K562 (cell line): ENCODE measurements at regions not wholly inside any gene's neighbourhood (a gene's known extent, or its start where the extent isn't known, plus 50 kb on each side); places are given as distances from the start of the nearest gene placed in this dataset.

Source experiments
- ATAC-seq: fragments of 200-7000 bp; cut with Tn5 transposase; 3 replicates; pipeline ENCODE4 v1.9.1; 2020; ENCODE audit warnings: moderate library complexity
- BruUV-seq: library from RNA; stranded (reverse); fragments of 400-500 nt; replicated peaks from 2 replicates; lab custom pipeline; 2021; lab: Mats Ljungman, UMichigan
- CTCF ChIA-PET: fragments of 300-600 bp; formaldehyde crosslinking; extraction: SDS; loops from one replicate; lab custom pipeline; 2021; ENCODE audit warnings: low intra/inter-chr PET ratio; lab: Yijun Ruan, JAX
- POLR2A ChIA-PET: fragments of 300-600, 350-650 bp; sonication (Branson Sonifier 250); formaldehyde crosslinking; extraction: SDS; loops from one replicate; lab custom pipeline; 2021; ENCODE audit warnings: antibody characterized with exemption, inconsistent platforms; lab: Yijun Ruan, JAX
- DNase-seq, 4 experiments: peaks; one replicate each; pipeline versions ENCODE4 v3.0.0 to v3.0.0-alpha.2; 2011 to 2018; ENCODE audit warnings: low spot score in 3 of 4, mixed read lengths in 3 of 4; ENCODE audit errors: extremely low read depth in 1 of 4
- FAIRE-seq: peaks from 2 replicates; lab custom pipeline; 2011; peaks lifted over from hg19 to GRCh38; lab: Jason Lieb, UNC
- H2AFZ ChIP-seq: 2 replicates; pipeline ENCODE4 v1.6.0; 2011; ENCODE audit warnings: low read depth, low read length, control low read depth, inconsistent platforms
- H3K27ac ChIP-seq: fragments of 200-600 bp; 3 replicates; pipeline ENCODE4 v1.8.0; 2011; ENCODE audit warnings: low read depth, mild to moderate bottlenecking, control low read depth, inconsistent platforms, low read length, moderate library complexity, mixed read lengths; ENCODE audit errors: extremely low read depth
- H3K27me3 ChIP-seq, 2 experiments: fragments of 300-600 bp in 1 of 2; 2 replicates in 1 of 2; 3 replicates in 1 of 2; pipeline versions ENCODE4 v1.6.0 to v1.8.0; 2011; ENCODE audit warnings: inconsistent platforms in 2 of 2, low read length in 2 of 2, mild to moderate bottlenecking in 1 of 2, mixed read lengths in 1 of 2, moderate library complexity in 1 of 2; ENCODE audit not compliant: control insufficient read depth in 2 of 2, insufficient read depth in 2 of 2
- H3K36me3 ChIP-seq: fragments of 300-600 bp; 3 replicates; pipeline ENCODE4 v1.8.0; 2011; ENCODE audit warnings: mild to moderate bottlenecking, low read length, inconsistent platforms; ENCODE audit not compliant: control insufficient read depth, insufficient read depth
- H3K4me1 ChIP-seq, 2 experiments: fragments of 200-600 bp in 1 of 2; replicated peaks in 1 of 2; 2 replicates in 1 of 2; 3 replicates in 1 of 2; pipeline versions ENCODE4 v1.5.1 to v1.8.0; 2011; ENCODE audit warnings: inconsistent platforms in 2 of 2, low read length in 2 of 2, mild to moderate bottlenecking in 1 of 2, mixed read lengths in 1 of 2, moderate library complexity in 1 of 2; ENCODE audit not compliant: control insufficient read depth in 2 of 2, insufficient read depth in 2 of 2
- H3K4me2 ChIP-seq: 2 replicates; pipeline ENCODE4 v1.6.1; 2011; ENCODE audit warnings: low read length, control low read depth, inconsistent platforms, mixed read lengths; ENCODE audit not compliant: insufficient read depth
- H3K4me3 ChIP-seq: fragments of 200-600 bp; sonication (generic), shearing (Covaris generic); 2 replicates; pipeline ENCODE4 v1.5.1; 2016; ENCODE audit warnings: control low read depth, inconsistent platforms
- H3K79me2 ChIP-seq: fragments of 200-600 bp; 3 replicates; pipeline ENCODE4 v1.8.0; 2011; ENCODE audit warnings: low read length, inconsistent platforms; ENCODE audit not compliant: control insufficient read depth, insufficient read depth
- H3K9ac ChIP-seq, 2 experiments: 2 replicates each; pipeline versions ENCODE4 v1.6.0 to v1.6.1; 2011; ENCODE audit warnings: low read depth in 2 of 2, low read length in 2 of 2, control low read depth in 1 of 2, inconsistent platforms in 1 of 2, mild to moderate bottlenecking in 1 of 2, mixed read lengths in 1 of 2; ENCODE audit not compliant: insufficient read depth in 1 of 2
- H3K9me1 ChIP-seq: one replicate; pipeline ENCODE4 v1.6.0; 2011; ENCODE audit warnings: inconsistent platforms, mild to moderate bottlenecking, low read length, moderate library complexity; ENCODE audit not compliant: control insufficient read depth, insufficient read depth
- H3K9me3 ChIP-seq: replicated peaks from 2 replicates; pipeline ENCODE4 v1.5.1; 2011; ENCODE audit warnings: low read depth, low read length, inconsistent platforms; ENCODE audit not compliant: control insufficient read depth, insufficient read depth
- H4K20me1 ChIP-seq: replicated peaks from 2 replicates; pipeline ENCODE4 v1.6.1; 2011; ENCODE audit warnings: low read length, inconsistent platforms, mixed read lengths; ENCODE audit not compliant: control insufficient read depth, insufficient read depth
- CBFA2T2 ChIP-seq: fragments of 450-650 bp; conservative IDR thresholded peaks from 2 replicates; pipeline ENCODE4 v1.6.1; 2017; ENCODE audit warnings: mild to moderate bottlenecking
- CREM ChIP-seq: IDR thresholded peaks from 2 replicates; pipeline ENCODE4 v1.6.1; 2014; ENCODE audit warnings: antibody characterized with exemption, low read depth
- ERF ChIP-seq: fragments of 450-650 bp; formaldehyde crosslinking; IDR thresholded peaks from 2 replicates; pipeline ENCODE4 v1.4.0; 2020; ENCODE audit warnings: mild to moderate bottlenecking, mixed read lengths
- FOXJ3 ChIP-seq: sonication (generic); formaldehyde crosslinking; IDR thresholded peaks from 2 replicates; pipeline ENCODE4 v1.4.0; 2020; ENCODE audit warnings: mild to moderate bottlenecking, missing genetic modification reagents
- KDM1A ChIP-seq, 2 experiments: fragments of 450-650 bp; IDR thresholded peaks; 2 replicates each; pipeline ENCODE4 v1.6.1; 2016; ENCODE audit warnings: mild to moderate bottlenecking in 2 of 2
- MYBL2 ChIP-seq, 2 experiments: fragments of 450-650 bp in 1 of 2; sonication (generic) in 1 of 2; formaldehyde crosslinking in 1 of 2; IDR thresholded peaks; 2 replicates each; pipeline versions ENCODE4 v1.6.1 to v1.8.1; 2017 to 2022; ENCODE audit warnings: borderline replicate concordance in 1 of 2, inconsistent platforms in 1 of 2, low read depth in 1 of 2, mild to moderate bottlenecking in 1 of 2, missing genetic modification reagents in 1 of 2, moderate library complexity in 1 of 2
- PHF20 ChIP-seq: fragments of 450-650 bp; IDR thresholded peaks from 2 replicates; pipeline ENCODE4 v1.6.1; 2018; ENCODE audit not compliant: partially characterized antibody
- POU5F1 ChIP-seq: fragments of 150-350 bp; IDR thresholded peaks from 2 replicates; pipeline ENCODE4 v1.6.1; 2014; ENCODE audit warnings: borderline replicate concordance, low read length, low read depth, mild to moderate bottlenecking; ENCODE audit not compliant: partially characterized antibody
- RBM15 ChIP-seq: fragments of 200-400 bp; formaldehyde crosslinking; IDR thresholded peaks from 2 replicates; pipeline ENCODE4 v1.6.1; 2018; ENCODE audit warnings: mild to moderate bottlenecking, low read length, moderate library complexity; ENCODE audit not compliant: insufficient read depth
- RBM34 ChIP-seq: fragments of 200-400 bp; formaldehyde crosslinking; IDR thresholded peaks from 2 replicates; pipeline ENCODE4 v1.6.1; 2018; ENCODE audit warnings: low read length, borderline replicate concordance; ENCODE audit not compliant: insufficient read depth
- SMAD4 ChIP-seq: fragments of 250-450 bp; sonication (Bioruptor Pico); conservative IDR thresholded peaks from 2 replicates; pipeline ENCODE4 v1.8.0; 2021; ENCODE audit warnings: inconsistent platforms, mild to moderate bottlenecking, moderate library complexity
- ZNF766 ChIP-seq: fragments of 200-800 bp; sonication (Bioruptor generic); conservative IDR thresholded peaks from 2 replicates; pipeline ENCODE4 v1.6.1; 2016; ENCODE audit warnings: missing genetic modification characterization, missing compliant biosample characterization
- ZNF830 ChIP-seq: fragments of 250-450 bp; sonication (Bioruptor Pico); IDR thresholded peaks from 2 replicates; pipeline ENCODE4 v1.5.0; 2021; ENCODE audit warnings: mild to moderate bottlenecking
- WGBS: fragments of 100-300 bp; shearing (Covaris generic); methylation state at CpG from one replicate; pipeline ENCODE4 v1.1.6; 2016; ENCODE audit warnings: low coverage, mixed read lengths; ENCODE audit not compliant: insufficient coverage; ENCODE audit errors: missing lambda C conversion rate; 5-methylcytosine and 5-hydroxymethylcytosine counted together
- in situ Hi-C: fragments of 300-500 bp; cut with MboI; formaldehyde crosslinking; loops from 4 replicates; pipeline ENCODE4 v1.15.0; 2018; ENCODE audit warnings: inconsistent platforms, mixed read lengths
- intact Hi-C: fragments of 100-400 bp; cut with micrococcal nuclease; formaldehyde crosslinking; loops from 2 replicates; pipeline ENCODE4 v1.14.2; 2022
- TF ChIP-seq, protein P1 (sequence below): fragments of 450-650 bp; conservative IDR thresholded peaks from 2 replicates; pipeline ENCODE4 v1.6.1; 2016; ENCODE audit warnings: missing genetic modification characterization, low read depth, mild to moderate bottlenecking, control low read depth, missing compliant biosample characterization
- TF ChIP-seq, protein P2 (sequence below), 2 experiments: fragments of 450-650 bp in 1 of 2; sonication (generic) in 1 of 2; formaldehyde crosslinking; conservative IDR thresholded peaks; 2 replicates each; pipeline versions ENCODE4 v1.4.0 to v1.8.1; 2020 to 2022; ENCODE audit warnings: mild to moderate bottlenecking in 1 of 2, missing genetic modification reagents in 1 of 2

DNA sequence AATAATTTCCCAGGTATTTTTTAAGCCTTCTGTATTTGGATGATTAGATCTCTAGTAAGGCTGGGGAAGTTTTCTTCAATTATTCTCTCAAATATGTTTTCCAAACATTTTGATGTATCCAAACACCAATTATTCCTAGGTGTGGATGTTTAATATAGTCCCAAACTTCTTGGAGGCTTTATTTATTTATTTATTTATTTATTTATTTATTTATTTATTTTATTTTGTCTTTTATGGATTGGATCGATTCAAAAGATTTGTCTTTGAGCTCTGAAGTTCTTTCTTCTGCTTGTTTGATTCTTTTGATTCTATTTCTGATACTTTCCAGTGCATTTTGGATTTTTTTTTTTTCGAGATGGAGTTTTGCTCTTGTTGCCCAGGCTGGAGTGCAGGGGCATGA is 2267.9 kb upstream of the RAG2 start:
- H3K27me3 ChIP-seq: no peaks in the 10 kb centered on the region
- no peak for FAIRE-seq
- no peaks in the 10 kb centered on the region for H3K79me2 ChIP-seq

More for the DNA sequence above, 2267.9 kb upstream of the RAG2 start:
- TF ChIP-seq SMAD4 (CRISPR knock-in tag) (no peak), ZNF766 (CRISPR knock-in tag) (no peak), POU5F1 (no peak), CREM (no peak), RBM15 (no peak), CBFA2T2 (no peak), PHF20 (no peak), RBM34 (no peak), ZNF830 (CRISPR knock-in tag) (no peak), ERF (CRISPR knock-in tag) (no peak), MYBL2 (IDR thresholded peaks at IDR 0.05; ENCODE audit: low read depth) (no peak), MYBL2 (CRISPR knock-in tag; IDR thresholded peaks at IDR 0.05; ENCODE audit: borderline replicate concordance) (no peak), FOXJ3 (CRISPR knock-in tag) (no peak), KDM1A (IDR thresholded peaks at IDR 0.05) (no peak)
- TF ChIP-seq, protein P1, sequence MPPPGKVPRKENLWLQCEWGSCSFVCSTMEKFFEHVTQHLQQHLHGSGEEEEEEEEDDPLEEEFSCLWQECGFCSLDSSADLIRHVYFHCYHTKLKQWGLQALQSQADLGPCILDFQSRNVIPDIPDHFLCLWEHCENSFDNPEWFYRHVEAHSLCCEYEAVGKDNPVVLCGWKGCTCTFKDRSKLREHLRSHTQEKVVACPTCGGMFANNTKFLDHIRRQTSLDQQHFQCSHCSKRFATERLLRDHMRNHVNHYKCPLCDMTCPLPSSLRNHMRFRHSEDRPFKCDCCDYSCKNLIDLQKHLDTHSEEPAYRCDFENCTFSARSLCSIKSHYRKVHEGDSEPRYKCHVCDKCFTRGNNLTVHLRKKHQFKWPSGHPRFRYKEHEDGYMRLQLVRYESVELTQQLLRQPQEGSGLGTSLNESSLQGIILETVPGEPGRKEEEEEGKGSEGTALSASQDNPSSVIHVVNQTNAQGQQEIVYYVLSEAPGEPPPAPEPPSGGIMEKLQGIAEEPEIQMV: no peak
- TF ChIP-seq, protein P2, sequence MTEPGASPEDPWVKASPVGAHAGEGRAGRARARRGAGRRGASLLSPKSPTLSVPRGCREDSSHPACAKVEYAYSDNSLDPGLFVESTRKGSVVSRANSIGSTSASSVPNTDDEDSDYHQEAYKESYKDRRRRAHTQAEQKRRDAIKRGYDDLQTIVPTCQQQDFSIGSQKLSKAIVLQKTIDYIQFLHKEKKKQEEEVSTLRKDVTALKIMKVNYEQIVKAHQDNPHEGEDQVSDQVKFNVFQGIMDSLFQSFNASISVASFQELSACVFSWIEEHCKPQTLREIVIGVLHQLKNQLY (CRISPR knock-in tag; conservative IDR thresholded peaks at IDR 0.05): no peak
- H3K9ac ChIP-seq: no peak overlapping the region
- no peak overlapping the region for H3K4me3 ChIP-seq
- intact Hi-C loops: no loop called here
- no peak overlapping the region for H2AFZ ChIP-seq
- H3K27ac ChIP-seq: no peak overlapping the region
- no peak for ATAC-seq
- CTCF ChIA-PET: no interaction called here
- POLR2A ChIA-PET: no interaction called here
- no peaks in the 10 kb centered on the region for H3K36me3 ChIP-seq
- H3K4me1 ChIP-seq: no peaks in the 10 kb centered on the region
- no peaks in the 10 kb centered on the region for H3K9me3 ChIP-seq
- no peak overlapping the region for H3K4me2 ChIP-seq
- no peaks in the 10 kb centered on the region for H4K20me1 ChIP-seq
- DNase-seq: no peak
- no TSS peak for BruUV-seq
- WGBS: 0% methylated on average over 2 of the region's 2 CpGs
- in situ Hi-C loops: no loop called here
- no peaks in the 10 kb centered on the region for H3K9me1 ChIP-seq
